H9 (cell line): ENCODE measurements at regions not wholly inside any gene's neighbourhood (a gene's known extent, or its start where the extent isn't known, plus 50 kb on each side); places are given as distances from the start of the nearest gene placed in this dataset.

ENCODE experiments used
- DNase-seq: peaks from one replicate; pipeline ENCODE4 v3.0.0-alpha.2; 2017
- H2AFZ ChIP-seq: one replicate; pipeline ENCODE4 v1.6.1; 2013; ENCODE audit warnings: mild to moderate bottlenecking, low read length, control low read depth, moderate library complexity
- H2AK5ac ChIP-seq: 2 replicates; pipeline ENCODE4 v1.6.1; 2013; ENCODE audit warnings: low read length, control low read depth, mixed read lengths; ENCODE audit not compliant: insufficient read length
- H2BK120ac ChIP-seq: one replicate; pipeline ENCODE4 v1.6.1; 2013; ENCODE audit warnings: low read depth, mild to moderate bottlenecking, low read length, control low read depth, inconsistent platforms; ENCODE audit not compliant: poor library complexity, severe bottlenecking
- H2BK12ac ChIP-seq: 2 replicates; pipeline ENCODE4 v1.6.1; 2013; ENCODE audit warnings: low read length, control low read depth, mixed read lengths, low read depth; ENCODE audit not compliant: insufficient read length
- H2BK15ac ChIP-seq: 2 replicates; pipeline ENCODE4 v1.6.1; 2013; ENCODE audit warnings: low read depth, low read length, control low read depth
- H2BK20ac ChIP-seq: one replicate; pipeline ENCODE4 v1.6.1; 2013; ENCODE audit warnings: low read depth, mild to moderate bottlenecking, low read length, control low read depth, inconsistent platforms; ENCODE audit not compliant: poor library complexity, severe bottlenecking
- H2BK5ac ChIP-seq: 2 replicates; pipeline ENCODE4 v1.6.1; 2013; ENCODE audit warnings: low read length, control low read depth, mixed read lengths; ENCODE audit not compliant: insufficient read length
- H3K14ac ChIP-seq: 2 replicates; pipeline ENCODE4 v1.6.1; 2013; ENCODE audit warnings: low read length, control low read depth; ENCODE audit not compliant: insufficient read depth
- H3K18ac ChIP-seq: 2 replicates; pipeline ENCODE4 v1.6.1; 2013; ENCODE audit warnings: low read depth, mild to moderate bottlenecking, mixed read lengths, low read length, control low read depth; ENCODE audit not compliant: insufficient read length
- H3K23ac ChIP-seq: 2 replicates; pipeline ENCODE4 v1.6.1; 2013; ENCODE audit warnings: low read length, control low read depth, mixed read lengths, low read depth; ENCODE audit not compliant: insufficient read length
- H3K23me2 ChIP-seq: 2 replicates; pipeline ENCODE4 v1.6.1; 2013; ENCODE audit warnings: low read depth, mild to moderate bottlenecking, mixed read lengths, low read length, control low read depth; ENCODE audit not compliant: insufficient read length, poor library complexity, severe bottlenecking
- H3K27ac ChIP-seq: 2 replicates; pipeline ENCODE4 v1.5.1; 2013; ENCODE audit warnings: low read length, control low read depth, mixed read lengths, low read depth; ENCODE audit not compliant: insufficient read length
- H3K27me3 ChIP-seq: 2 replicates; pipeline ENCODE4 v1.6.1; 2013; ENCODE audit warnings: low read length, control low read depth, inconsistent platforms; ENCODE audit not compliant: insufficient read depth
- H3K4ac ChIP-seq: 2 replicates; pipeline ENCODE4 v1.6.1; 2013; ENCODE audit warnings: low read depth, mild to moderate bottlenecking, control low read depth, inconsistent platforms, low read length, moderate library complexity
- H3K4me1 ChIP-seq: 2 replicates; pipeline ENCODE4 v1.6.1; 2013; ENCODE audit warnings: low read length, control low read depth, inconsistent platforms; ENCODE audit not compliant: insufficient read depth
- H3K4me2 ChIP-seq: 2 replicates; pipeline ENCODE4 v1.6.1; 2013; ENCODE audit warnings: low read length, control low read depth, mixed read lengths; ENCODE audit not compliant: insufficient read length, insufficient read depth
- H3K56ac ChIP-seq: 2 replicates; pipeline ENCODE4 v1.6.1; 2013; ENCODE audit warnings: low read depth, mild to moderate bottlenecking, mixed read lengths, low read length, control low read depth; ENCODE audit not compliant: insufficient read length
- H3K79me1 ChIP-seq: 2 replicates; pipeline ENCODE4 v1.6.1; 2013; ENCODE audit warnings: low read depth, mild to moderate bottlenecking, moderate library complexity, low read length, control low read depth, inconsistent platforms; ENCODE audit not compliant: insufficient read depth, poor library complexity, severe bottlenecking
- H3K79me2 ChIP-seq: 2 replicates; pipeline ENCODE4 v1.6.1; 2013; ENCODE audit warnings: low read length, control low read depth, inconsistent platforms; ENCODE audit not compliant: insufficient read depth
- H3K9ac ChIP-seq: 2 replicates; pipeline ENCODE4 v1.6.1; 2013; ENCODE audit warnings: low read length, control low read depth, mixed read lengths; ENCODE audit not compliant: insufficient read length; ENCODE audit errors: extremely low read depth
- H3K9me3 ChIP-seq: one replicate; pipeline ENCODE4 v1.6.1; 2013; ENCODE audit warnings: low read depth, low read length, inconsistent platforms; ENCODE audit not compliant: control insufficient read depth
- H3T11ph ChIP-seq: one replicate; pipeline ENCODE4 v1.6.1; 2013; ENCODE audit warnings: mild to moderate bottlenecking, low read length, control low read depth, inconsistent platforms
- H4K20me1 ChIP-seq: one replicate; pipeline ENCODE4 v1.6.1; 2013; ENCODE audit not compliant: control insufficient read depth, insufficient read length, insufficient read depth
- H4K5ac ChIP-seq: 2 replicates; pipeline ENCODE4 v1.6.1; 2013; ENCODE audit warnings: low read depth, mild to moderate bottlenecking, mixed read lengths, low read length, control low read depth; ENCODE audit not compliant: insufficient read length
- H4K8ac ChIP-seq: replicated peaks from 2 replicates; pipeline ENCODE4 v1.6.1; 2013; ENCODE audit warnings: low read length, control low read depth, mixed read lengths, low read depth; ENCODE audit not compliant: insufficient read length
- H4K91ac ChIP-seq: 2 replicates; pipeline ENCODE4 v1.6.1; 2013; ENCODE audit warnings: low read depth, mild to moderate bottlenecking, moderate library complexity, mixed read lengths, low read length, control low read depth; ENCODE audit not compliant: insufficient read length
- H3K27ac Mint-ChIP-seq, 3 experiments: 2 replicates in 2 of 3; 3 replicates in 1 of 3; pipeline ENCODE4 v1.8.0; 2020 to 2021; ENCODE audit warnings: mixed read lengths in 3 of 3, mild to moderate bottlenecking in 1 of 3, moderate library complexity in 1 of 3
- H3K27me3 Mint-ChIP-seq: 2 replicates; pipeline ENCODE4 v1.8.0; 2021; ENCODE audit warnings: low read depth, mild to moderate bottlenecking, moderate library complexity, mixed read lengths
- H3K36me3 Mint-ChIP-seq, 3 experiments: 2 replicates in 2 of 3; 3 replicates in 1 of 3; pipeline ENCODE4 v1.8.0; 2020 to 2021; ENCODE audit warnings: low read depth in 3 of 3, mixed read lengths in 3 of 3; ENCODE audit not compliant: insufficient read depth in 1 of 3
- H3K4me1 Mint-ChIP-seq, 2 experiments: 2 replicates each; pipeline ENCODE4 v1.8.0; 2020; ENCODE audit warnings: mixed read lengths in 2 of 2
- H3K4me3 Mint-ChIP-seq, 2 experiments: 2 replicates in 1 of 2; 3 replicates in 1 of 2; pipeline ENCODE4 v1.8.0; 2020 to 2021; ENCODE audit warnings: mild to moderate bottlenecking in 2 of 2, mixed read lengths in 2 of 2, moderate library complexity in 1 of 2
- H3K9me3 Mint-ChIP-seq, 2 experiments: 2 replicates in 1 of 2; 3 replicates in 1 of 2; pipeline ENCODE4 v1.8.0; 2020; ENCODE audit warnings: mild to moderate bottlenecking in 2 of 2, mixed read lengths in 2 of 2, moderate library complexity in 1 of 2
- CTCF ChIP-seq: fragments of 200-600 bp; sonication (generic); conservative IDR thresholded peaks from 3 replicates; pipeline ENCODE4 v1.8.0; 2021; ENCODE audit warnings: antibody characterized with exemption, mild to moderate bottlenecking
- WGBS: extraction: QIAGEN DNeasy Blood & Tissue Kit; methylation state at CpG from one replicate; pipeline ENCODE4 v1.1.7; 2013; ENCODE audit warnings: missing lambda C conversion rate, low lambda C conversion rate, mixed read lengths; ENCODE audit not compliant: insufficient read length; ENCODE audit errors: extremely low coverage; 5-methylcytosine and 5-hydroxymethylcytosine counted together

DNA sequence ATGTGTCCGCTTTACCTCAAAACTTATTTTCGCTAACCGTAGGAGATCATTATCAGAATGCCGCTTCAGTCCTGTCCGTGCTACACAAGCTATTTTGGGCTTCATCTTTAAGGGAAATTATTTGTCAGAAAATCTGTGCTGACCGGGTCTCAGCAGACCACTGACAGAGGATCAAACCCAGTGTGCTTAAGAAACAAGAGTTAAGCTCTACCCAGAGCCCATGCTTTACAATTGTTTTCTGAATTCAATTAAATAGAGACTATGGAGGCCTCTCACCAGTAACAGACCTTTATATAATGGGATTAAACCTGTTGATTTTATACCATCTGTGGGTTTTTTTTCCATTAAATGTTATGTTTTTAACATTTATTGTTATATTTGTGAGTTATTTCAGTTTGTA is 1956.7 kb upstream of the PIK3C3 start:
- H3K23ac ChIP-seq, result no peak overlapping the region
- no CpG with 5 or more reads among the region's 6 CpGs for WGBS
- H2AK5ac ChIP-seq, result no peak overlapping the region
- H3K23me2 ChIP-seq, result no peaks in the 10 kb centered on the region
- no peak overlapping the region for H3K4ac ChIP-seq
- H4K20me1 ChIP-seq, result no peaks in the 10 kb centered on the region
- no peaks in the 10 kb centered on the region for H3K27me3 Mint-ChIP-seq
- no peak overlapping the region for H2BK20ac ChIP-seq
- TF ChIP-seq CTCF, result no peak
- no peaks in the 10 kb centered on the region for H3K36me3 Mint-ChIP-seq
- H3K9me3 ChIP-seq, result no peaks in the 10 kb centered on the region
- H3K27me3 ChIP-seq, result no peaks in the 10 kb centered on the region
- H3K4me2 ChIP-seq, result no peak overlapping the region
- H4K8ac ChIP-seq, result no peak overlapping the region
- no peaks in the 10 kb centered on the region for H3K4me1 ChIP-seq
- H3K27ac Mint-ChIP-seq, result no peak overlapping the region
- no peak overlapping the region for H2BK5ac ChIP-seq
- no peak overlapping the region for H2BK12ac ChIP-seq
- H4K91ac ChIP-seq, result no peak overlapping the region
- H3K18ac ChIP-seq, result no peak overlapping the region
- no peaks in the 10 kb centered on the region for H3K79me1 ChIP-seq
- no peak for DNase-seq
- H3K27ac ChIP-seq, result no peak overlapping the region
- no peak overlapping the region for H3K56ac ChIP-seq
- H4K5ac ChIP-seq, result no peak overlapping the region
- H3K4me3 Mint-ChIP-seq, result no peak overlapping the region
- peaks cover 6 to 11% of the 10 kb centered on the region in 2 experiments for H3K4me1 Mint-ChIP-seq
- H2AFZ ChIP-seq, result no peak overlapping the region
- no peak overlapping the region for H2BK120ac ChIP-seq
- H3K9me3 Mint-ChIP-seq, result no peaks in the 10 kb centered on the region
- no peaks in the 10 kb centered on the region for H3K79me2 ChIP-seq
- H3T11ph ChIP-seq, result no peak overlapping the region
- H2BK15ac ChIP-seq, result no peak overlapping the region
- no peak overlapping the region for H3K14ac ChIP-seq
- H3K9ac ChIP-seq, result no peak overlapping the region
